ENCODE measurements at regions not wholly inside any gene's neighbourhood (a gene's known extent, or its start where the extent isn't known, plus 50 kb on each side); places are given as distances from the start of the nearest gene placed in this dataset.
"Not testable (repeated sequence)": the region's sequence is repeated elsewhere in the genome, so short reads cannot be mapped to it uniquely, and the experiment has no call there.

DNA sequence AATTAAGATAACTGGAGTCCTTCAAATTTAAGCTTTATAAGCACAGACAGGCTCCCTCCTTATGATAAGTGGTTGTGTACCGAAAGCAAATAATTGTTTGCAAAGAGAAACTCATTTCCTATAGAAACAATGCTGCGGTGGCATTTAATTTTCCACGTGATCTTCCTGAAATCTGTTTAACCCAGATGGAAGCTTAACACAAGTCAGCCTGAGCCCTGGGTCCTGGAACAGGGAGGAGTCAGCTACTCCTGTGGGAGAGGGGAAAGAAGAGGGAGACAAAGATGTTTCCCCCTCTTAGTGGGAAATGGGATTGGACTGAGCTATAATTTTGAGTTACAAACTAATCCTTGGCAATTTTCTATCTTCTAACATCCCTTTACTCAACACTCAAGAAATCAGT lies 136.5 kb downstream of the ELOVL4 start:
- Histone ChIP-seq H3K27ac (ENCODE audit: insufficient read depth, low read depth, low read length, poor library complexity, severe bottlenecking) (peak overlapping the region; percentile 65), H3K36me3 (ENCODE audit: control insufficient read depth, insufficient read depth, low read length) (no peaks in the 10 kb centered on the region), H3K4me1 (ENCODE audit: control insufficient read depth, insufficient read depth, low read length) (peaks cover 42% of the 10 kb centered on the region), H3K4me3 (ENCODE audit: insufficient read depth, low read depth, low read length) (no peak overlapping the region), H3K9me3 (ENCODE audit: control insufficient read depth, low read length) (no peaks in the 10 kb centered on the region), H3K27me3 (ENCODE audit: control insufficient read depth, insufficient read depth, low read length, poor library complexity, severe bottlenecking) (no peaks in the 10 kb centered on the region)
- 57 to 59% methylated on average over 3 of the region's 3 CpGs for WGBS, 2 experiments

DNA sequence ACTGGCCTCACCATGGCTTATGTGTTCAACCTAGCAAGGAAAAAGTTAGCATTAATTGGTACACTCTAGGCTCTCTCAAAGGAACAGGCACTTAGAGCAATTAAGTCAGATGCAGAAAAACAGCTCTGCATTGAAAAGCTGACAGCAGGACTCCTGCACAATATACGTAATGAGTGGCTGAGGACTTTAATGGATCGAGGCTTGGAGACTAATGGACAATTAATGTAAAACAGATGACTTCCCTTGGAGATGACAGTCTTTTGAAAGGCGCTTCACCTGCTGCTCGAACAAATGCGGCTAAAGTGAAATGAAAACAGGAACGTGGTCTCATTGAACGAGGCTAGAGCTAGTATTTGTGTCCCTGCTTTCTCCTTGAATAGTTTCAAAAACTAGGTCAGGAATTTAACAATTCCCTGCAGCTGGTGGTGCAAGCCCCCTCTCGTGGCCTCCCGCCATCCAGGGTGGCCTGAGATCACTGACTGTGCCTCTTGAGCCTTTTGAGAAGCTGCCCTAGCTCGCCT lies 137.1 kb downstream of the ELOVL4 start:
- no peaks in the 10 kb centered on the region for H3K36me3 ChIP-seq (ENCODE audit: control insufficient read depth, insufficient read depth, low read length)
- H3K27me3 ChIP-seq (ENCODE audit: control insufficient read depth, insufficient read depth, low read length, poor library complexity, severe bottlenecking): no peaks in the 10 kb centered on the region
- peaks cover 42% of the 10 kb centered on the region for H3K4me1 ChIP-seq (ENCODE audit: control insufficient read depth, insufficient read depth, low read length)
- H3K27ac ChIP-seq (ENCODE audit: insufficient read depth, low read depth, low read length, poor library complexity, severe bottlenecking): peak overlapping the region; percentile 65
- peak overlapping the region; percentile 3 for H3K4me3 ChIP-seq (ENCODE audit: insufficient read depth, low read depth, low read length)
- 25 to 32% methylated on average over 10 of the region's 10 CpGs for WGBS, 2 experiments
- no peaks in the 10 kb centered on the region for H3K9me3 ChIP-seq (ENCODE audit: control insufficient read depth, low read length)

DNA sequence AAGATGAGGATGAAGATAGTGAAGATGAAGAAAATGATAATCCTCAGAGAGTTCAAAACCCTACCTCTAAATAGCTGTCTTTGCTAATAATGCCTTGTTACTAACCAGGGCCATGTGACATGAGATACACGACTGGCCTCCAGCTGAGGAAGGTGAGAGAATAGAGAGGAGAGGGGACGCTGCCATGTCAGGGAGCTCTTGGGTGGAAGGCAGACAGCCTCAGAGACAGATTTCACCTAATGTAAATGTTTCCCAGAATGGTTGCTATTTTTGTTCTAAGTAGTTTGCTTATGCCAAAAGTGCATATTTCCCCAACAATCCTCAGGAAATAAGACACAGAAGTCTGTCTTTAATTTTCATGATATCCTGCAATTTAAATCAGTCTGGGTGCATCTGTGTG lies 138.4 kb downstream of the ELOVL4 start:
- 40 to 44% methylated on average over 2 of the region's 2 CpGs for WGBS, 2 experiments
- Histone ChIP-seq H3K4me1 (ENCODE audit: control insufficient read depth, insufficient read depth, low read length) (peaks cover 47% of the 10 kb centered on the region), H3K4me3 (ENCODE audit: insufficient read depth, low read depth, low read length) (no peak overlapping the region), H3K9me3 (ENCODE audit: control insufficient read depth, low read length) (no peaks in the 10 kb centered on the region), H3K27me3 (ENCODE audit: control insufficient read depth, insufficient read depth, low read length, poor library complexity, severe bottlenecking) (no peaks in the 10 kb centered on the region), H3K36me3 (ENCODE audit: control insufficient read depth, insufficient read depth, low read length) (no peaks in the 10 kb centered on the region), H3K27ac (ENCODE audit: insufficient read depth, low read depth, low read length, poor library complexity, severe bottlenecking) (no peak overlapping the region)

- not testable (repeated sequence) for H3K27ac ChIP-seq (ENCODE audit: insufficient read depth, low read depth, low read length, poor library complexity, severe bottlenecking); H3K27me3 ChIP-seq (ENCODE audit: control insufficient read depth, insufficient read depth, low read length, poor library complexity, severe bottlenecking); H3K9me3 ChIP-seq (ENCODE audit: control insufficient read depth, low read length); H3K36me3 ChIP-seq (ENCODE audit: control insufficient read depth, insufficient read depth, low read length); H3K4me3 ChIP-seq (ENCODE audit: insufficient read depth, low read depth, low read length)
- H3K4me1 ChIP-seq (ENCODE audit: control insufficient read depth, insufficient read depth, low read length): peaks cover 39% of the 10 kb centered on the region
- WGBS, 2 experiments: 93 to 95% methylated on average over 5 of the region's 5 CpGs
Observed at GRCh38 chr6:79806661-79807060, 140.7 kb downstream of the ELOVL4 start.

- WGBS, 2 experiments: 81 to 93% methylated on average over 2 to 3 of the region's 3 CpGs
- Histone ChIP-seq H3K27ac (ENCODE audit: insufficient read depth, low read depth, low read length, poor library complexity, severe bottlenecking) (no peak overlapping the region), H3K9me3 (ENCODE audit: control insufficient read depth, low read length) (no peaks in the 10 kb centered on the region), H3K4me3 (ENCODE audit: insufficient read depth, low read depth, low read length) (no peak overlapping the region), H3K4me1 (ENCODE audit: control insufficient read depth, insufficient read depth, low read length) (peaks cover 23% of the 10 kb centered on the region), H3K36me3 (ENCODE audit: control insufficient read depth, insufficient read depth, low read length) (no peaks in the 10 kb centered on the region), H3K27me3 (ENCODE audit: control insufficient read depth, insufficient read depth, low read length, poor library complexity, severe bottlenecking) (no peaks in the 10 kb centered on the region)
Observed at GRCh38 chr6:79804732-79805131, 142.6 kb downstream of the ELOVL4 start.

DNA sequence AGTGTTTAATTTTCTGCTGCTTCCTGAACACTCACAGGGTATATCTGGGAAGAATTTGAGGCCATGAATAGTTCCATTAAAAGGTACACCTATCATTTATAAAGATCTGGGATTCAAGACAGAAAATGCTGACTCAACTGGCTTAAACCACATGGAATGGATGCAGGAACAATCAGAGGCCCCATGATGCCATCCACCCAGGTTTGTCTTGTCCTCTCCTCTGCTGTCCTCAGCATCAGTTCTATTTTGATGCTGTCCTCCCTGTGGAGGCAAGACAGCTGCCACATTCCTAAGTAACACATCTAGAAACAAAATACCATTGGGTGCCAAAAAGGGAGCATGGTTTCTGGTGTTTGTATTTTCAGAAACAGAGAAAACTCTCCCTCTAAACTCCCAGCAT lies 143.4 kb downstream of the ELOVL4 start:
- Histone ChIP-seq H3K4me3 (ENCODE audit: insufficient read depth, low read depth, low read length) (no peak overlapping the region), H3K27me3 (ENCODE audit: control insufficient read depth, insufficient read depth, low read length, poor library complexity, severe bottlenecking) (no peaks in the 10 kb centered on the region), H3K36me3 (ENCODE audit: control insufficient read depth, insufficient read depth, low read length) (no peaks in the 10 kb centered on the region), H3K9me3 (ENCODE audit: control insufficient read depth, low read length) (no peaks in the 10 kb centered on the region), H3K4me1 (ENCODE audit: control insufficient read depth, insufficient read depth, low read length) (peaks cover 17% of the 10 kb centered on the region), H3K27ac (ENCODE audit: insufficient read depth, low read depth, low read length, poor library complexity, severe bottlenecking) (no peak overlapping the region)

- 81 to 82% methylated on average over 4 of the region's 5 CpGs for WGBS, 2 experiments
- no peak overlapping the region for H3K27ac ChIP-seq (ENCODE audit: insufficient read depth, low read depth, low read length, poor library complexity, severe bottlenecking)
Observed at GRCh38 chr6:79802657-79803300, 144.6 kb downstream of the ELOVL4 start.

GRCh38 chr6:79801362-79801761 lies 146.0 kb downstream of the ELOVL4 start:
- Histone ChIP-seq H3K9me3 (ENCODE audit: control insufficient read depth, low read length) (no peaks in the 10 kb centered on the region), H3K4me3 (ENCODE audit: insufficient read depth, low read depth, low read length) (no peak overlapping the region), H3K27me3 (ENCODE audit: control insufficient read depth, insufficient read depth, low read length, poor library complexity, severe bottlenecking) (no peaks in the 10 kb centered on the region), H3K36me3 (ENCODE audit: control insufficient read depth, insufficient read depth, low read length) (no peaks in the 10 kb centered on the region), H3K27ac (ENCODE audit: insufficient read depth, low read depth, low read length, poor library complexity, severe bottlenecking) (no peak overlapping the region), H3K4me1 (ENCODE audit: control insufficient read depth, insufficient read depth, low read length) (peaks cover 12% of the 10 kb centered on the region)

More at GRCh38 chr6:79802657-79803300, 144.6 kb downstream of the ELOVL4 start:
- H3K9me3 ChIP-seq (ENCODE audit: control insufficient read depth, low read length): no peaks in the 10 kb centered on the region
- no peaks in the 10 kb centered on the region for H3K27me3 ChIP-seq (ENCODE audit: control insufficient read depth, insufficient read depth, low read length, poor library complexity, severe bottlenecking)
- peaks cover 9% of the 10 kb centered on the region for H3K4me1 ChIP-seq (ENCODE audit: control insufficient read depth, insufficient read depth, low read length)
- no peaks in the 10 kb centered on the region for H3K36me3 ChIP-seq (ENCODE audit: control insufficient read depth, insufficient read depth, low read length)
- no peak overlapping the region for H3K4me3 ChIP-seq (ENCODE audit: insufficient read depth, low read depth, low read length)

DNA sequence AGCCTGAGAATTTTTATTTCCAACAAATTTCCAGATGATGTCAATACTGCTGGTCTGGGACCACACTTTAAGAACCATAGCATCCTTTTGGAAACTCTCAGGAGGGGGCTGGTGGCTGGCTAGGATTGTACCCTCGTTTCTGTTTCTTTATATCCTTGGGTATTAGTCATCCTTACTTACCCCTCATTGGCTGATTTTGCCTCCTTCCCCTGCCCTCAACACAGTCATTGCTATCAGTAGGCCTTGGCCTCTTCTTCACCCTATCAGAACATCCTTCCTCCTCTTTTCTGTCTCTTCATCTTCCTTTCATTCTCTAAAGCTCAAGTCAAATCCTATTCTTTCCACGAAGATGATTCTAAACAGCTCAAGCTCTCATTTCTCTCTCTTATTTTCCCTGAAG lies 148.5 kb downstream of the ELOVL4 start:
- no peaks in the 10 kb centered on the region for H3K27me3 ChIP-seq (ENCODE audit: control insufficient read depth, insufficient read depth, low read length, poor library complexity, severe bottlenecking)
- 74 to 83% methylated on average over 2 of the region's 2 CpGs for WGBS, 2 experiments
- peaks cover 13% of the 10 kb centered on the region for H3K4me1 ChIP-seq (ENCODE audit: control insufficient read depth, insufficient read depth, low read length)
- no peak overlapping the region for H3K4me3 ChIP-seq (ENCODE audit: insufficient read depth, low read depth, low read length)
- no peaks in the 10 kb centered on the region for H3K36me3 ChIP-seq (ENCODE audit: control insufficient read depth, insufficient read depth, low read length)
- H3K9me3 ChIP-seq (ENCODE audit: control insufficient read depth, low read length): no peaks in the 10 kb centered on the region
- no peak overlapping the region for H3K27ac ChIP-seq (ENCODE audit: insufficient read depth, low read depth, low read length, poor library complexity, severe bottlenecking)

DNA sequence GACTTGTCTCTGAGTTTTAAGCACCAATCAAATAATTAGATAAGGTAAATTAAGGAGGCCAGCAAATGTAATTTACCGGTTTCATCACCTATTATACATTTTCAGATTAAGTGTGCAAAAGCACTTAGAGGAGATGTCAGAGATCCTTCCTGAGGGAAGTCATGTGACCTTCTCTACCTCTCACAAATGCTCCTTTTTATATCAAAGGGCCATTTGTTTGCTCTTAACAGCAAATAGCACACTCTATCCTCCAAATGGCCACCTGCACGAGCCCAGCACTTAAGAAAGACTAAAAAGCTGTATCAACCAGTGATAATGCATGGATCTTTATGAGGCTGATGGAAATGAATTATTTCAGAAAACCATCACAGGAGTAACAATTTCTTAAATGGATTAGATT lies 149.4 kb downstream of the ELOVL4 start:
- Histone ChIP-seq H3K4me1 (ENCODE audit: control insufficient read depth, insufficient read depth, low read length) (peaks cover 10% of the 10 kb centered on the region), H3K36me3 (ENCODE audit: control insufficient read depth, insufficient read depth, low read length) (no peaks in the 10 kb centered on the region), H3K27me3 (ENCODE audit: control insufficient read depth, insufficient read depth, low read length, poor library complexity, severe bottlenecking) (no peaks in the 10 kb centered on the region), H3K9me3 (ENCODE audit: control insufficient read depth, low read length) (no peaks in the 10 kb centered on the region), H3K27ac (ENCODE audit: insufficient read depth, low read depth, low read length, poor library complexity, severe bottlenecking) (no peak overlapping the region), H3K4me3 (ENCODE audit: insufficient read depth, low read depth, low read length) (no peak overlapping the region)
- WGBS, 2 experiments: 86 to 100% methylated on average over 2 of the region's 2 CpGs

All from ectodermal cell (in vitro differentiated cells).